ENCODE measurements at regions not wholly inside any gene's neighbourhood (a gene's known extent, or its start where the extent isn't known, plus 50 kb on each side); places are given as distances from the start of the nearest gene placed in this dataset.

- TF ChIP-seq CTCF (IDR thresholded peaks at IDR 0.05) (no peak), POLR2A (IDR thresholded peaks at IDR 0.05) (no peak), EP300 (IDR thresholded peaks at IDR 0.05) (no peak)
Measured at GRCh38 chr2:193528458-193528857, 1333.7 kb upstream of the TMEFF2 start.

All from sigmoid colon (tissue), 4 donors.